B cell (primary cell): ENCODE measurements at regions not wholly inside any gene's neighbourhood (a gene's known extent, or its start where the extent isn't known, plus 50 kb on each side); places are given as distances from the start of the nearest gene placed in this dataset.

ENCODE experiments used
- EZH2 ChIP-seq: IDR thresholded peaks from 2 replicates; pipeline ENCODE4 v1.6.1; 2012; ENCODE audit warnings: borderline replicate concordance, low read depth, mild to moderate bottlenecking, moderate library complexity, low read length; ENCODE audit not compliant: insufficient read depth, poor library complexity, severe bottlenecking
- TF ChIP-seq, protein P1 (sequence below): fragments of 200-600 bp; IDR thresholded peaks from one replicate; pipeline ENCODE4 v1.8.0; 2022; ENCODE audit warnings: antibody characterized with exemption, mild to moderate bottlenecking

DNA sequence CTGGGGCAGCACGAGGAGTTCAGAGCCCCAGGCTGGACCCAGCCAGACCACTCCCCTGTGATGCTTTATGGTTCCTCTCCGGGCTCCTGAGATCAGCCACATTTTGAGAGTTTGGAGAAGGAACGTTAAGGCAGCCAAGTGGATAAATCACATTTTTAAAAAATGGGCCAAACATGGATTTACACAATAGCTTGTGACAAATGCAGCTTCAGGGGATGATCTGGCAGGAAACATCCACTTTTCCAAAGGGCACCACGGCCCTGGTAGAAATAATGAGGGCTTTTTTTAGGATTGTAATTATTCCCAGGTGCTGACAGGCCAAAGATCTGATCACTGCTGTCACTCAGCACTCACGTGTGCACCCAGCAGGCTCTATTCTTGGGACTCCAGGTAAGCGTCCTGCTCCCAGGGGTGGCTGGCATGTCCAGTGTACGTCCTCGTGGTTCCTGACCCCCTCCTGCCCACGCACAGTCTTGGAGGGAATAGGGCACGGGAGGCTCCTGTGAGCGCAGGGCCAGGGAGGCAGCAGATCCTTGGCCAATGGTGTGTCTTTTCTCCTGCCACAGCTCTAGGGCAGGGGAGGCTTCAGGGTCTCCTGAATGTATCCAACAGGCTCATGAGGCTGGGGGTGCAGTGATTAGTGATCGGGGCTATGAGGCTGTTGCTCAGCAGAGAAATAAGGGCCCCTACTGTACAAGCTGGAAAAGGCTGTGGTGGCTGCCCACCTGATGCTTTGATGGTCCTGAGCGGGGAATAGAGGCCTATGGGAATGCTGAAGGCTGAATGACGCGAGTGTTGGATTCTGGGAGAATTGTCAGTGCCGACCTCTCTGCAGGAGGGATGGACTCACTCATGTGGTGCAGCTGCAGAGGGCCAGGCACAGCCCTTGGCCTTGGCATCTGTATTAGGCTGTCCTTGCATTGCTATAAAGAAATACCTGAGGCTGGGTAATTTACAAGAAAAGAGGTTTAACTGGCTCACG is 415.7 kb downstream of the PTPRU start:
- TF ChIP-seq, protein P1, sequence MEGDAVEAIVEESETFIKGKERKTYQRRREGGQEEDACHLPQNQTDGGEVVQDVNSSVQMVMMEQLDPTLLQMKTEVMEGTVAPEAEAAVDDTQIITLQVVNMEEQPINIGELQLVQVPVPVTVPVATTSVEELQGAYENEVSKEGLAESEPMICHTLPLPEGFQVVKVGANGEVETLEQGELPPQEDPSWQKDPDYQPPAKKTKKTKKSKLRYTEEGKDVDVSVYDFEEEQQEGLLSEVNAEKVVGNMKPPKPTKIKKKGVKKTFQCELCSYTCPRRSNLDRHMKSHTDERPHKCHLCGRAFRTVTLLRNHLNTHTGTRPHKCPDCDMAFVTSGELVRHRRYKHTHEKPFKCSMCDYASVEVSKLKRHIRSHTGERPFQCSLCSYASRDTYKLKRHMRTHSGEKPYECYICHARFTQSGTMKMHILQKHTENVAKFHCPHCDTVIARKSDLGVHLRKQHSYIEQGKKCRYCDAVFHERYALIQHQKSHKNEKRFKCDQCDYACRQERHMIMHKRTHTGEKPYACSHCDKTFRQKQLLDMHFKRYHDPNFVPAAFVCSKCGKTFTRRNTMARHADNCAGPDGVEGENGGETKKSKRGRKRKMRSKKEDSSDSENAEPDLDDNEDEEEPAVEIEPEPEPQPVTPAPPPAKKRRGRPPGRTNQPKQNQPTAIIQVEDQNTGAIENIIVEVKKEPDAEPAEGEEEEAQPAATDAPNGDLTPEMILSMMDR = no peak
- no peak for TF ChIP-seq EZH2
